Smooth muscle cell (in vitro differentiated cells): ENCODE measurements at regions not wholly inside any gene's neighbourhood (a gene's known extent, or its start where the extent isn't known, plus 50 kb on each side); places are given as distances from the start of the nearest gene placed in this dataset.
A peak's percentile ranks its signal among the peaks of the same experiment; 100 is the strongest.

Experiments
- DNase-seq: peaks from one replicate; lab custom pipeline; 2025; ENCODE audit not compliant: unreplicated experiment; lab: John Stamatoyannopoulos, UW
- H2AFZ ChIP-seq: fragments of 200-600 bp; sonication (generic); 2 replicates; pipeline ENCODE4 v1.6.0; 2016; ENCODE audit warnings: antibody characterized with exemption, low read depth, mild to moderate bottlenecking
- H3F3A ChIP-seq: fragments of 200-600 bp; sonication (generic); 2 replicates; pipeline ENCODE4 v1.6.0; 2017; ENCODE audit warnings: antibody characterized with exemption, low read depth
- H3K27ac ChIP-seq: fragments of 200-600 bp; sonication (generic); 2 replicates; pipeline ENCODE4 v1.5.1; 2016; ENCODE audit warnings: low read depth, mild to moderate bottlenecking
- H3K27me3 ChIP-seq: fragments of 200-600 bp; sonication (generic); 2 replicates; pipeline ENCODE4 v1.6.1; 2016; ENCODE audit warnings: low read depth, mild to moderate bottlenecking
- H3K36me3 ChIP-seq: fragments of 200-600 bp; sonication (generic); 2 replicates; pipeline ENCODE4 v1.5.1; 2016; ENCODE audit warnings: low read depth
- H3K4me1 ChIP-seq: fragments of 200-600 bp; sonication (generic); 2 replicates; pipeline ENCODE4 v1.5.1; 2016; ENCODE audit warnings: low read depth
- H3K4me2 ChIP-seq: fragments of 200-600 bp; sonication (generic); 2 replicates; pipeline ENCODE4 v1.6.0; 2016; ENCODE audit warnings: mild to moderate bottlenecking
- H3K4me3 ChIP-seq: fragments of 200-600 bp; sonication (generic); 2 replicates; pipeline ENCODE4 v1.5.1; 2016; ENCODE audit warnings: mild to moderate bottlenecking
- H3K79me2 ChIP-seq: fragments of 200-600 bp; sonication (generic); 2 replicates; pipeline ENCODE4 v1.6.0; 2016; ENCODE audit warnings: low read depth, mild to moderate bottlenecking
- H3K9ac ChIP-seq: fragments of 200-600 bp; sonication (generic); 2 replicates; pipeline ENCODE4 v1.6.0; 2016; ENCODE audit warnings: low read depth
- H3K9me3 ChIP-seq: fragments of 200-600 bp; sonication (generic); replicated peaks from 2 replicates; pipeline ENCODE4 v1.5.1; 2016; ENCODE audit warnings: low read depth
- H4K20me1 ChIP-seq: fragments of 200-600 bp; sonication (generic); 2 replicates; pipeline ENCODE4 v1.6.0; 2016; ENCODE audit warnings: low read depth
- CTCF ChIP-seq: fragments of 200-600 bp; sonication (generic); IDR thresholded peaks from 2 replicates; pipeline ENCODE4 v1.5.1; 2017; ENCODE audit warnings: borderline replicate concordance, mild to moderate bottlenecking, antibody characterized with exemption; ENCODE audit not compliant: insufficient read depth, poor library complexity, severe bottlenecking
- WGBS: methylation state at CpG from one replicate; pipeline ENCODE4 v1.1.7; 2016; ENCODE audit warnings: low lambda C conversion rate; 5-methylcytosine and 5-hydroxymethylcytosine counted together

- TF ChIP-seq CTCF: no peak
- H2AFZ ChIP-seq: no peak overlapping the region
- WGBS: 81% methylated on average over 3 of the region's 3 CpGs
- H3K4me1 ChIP-seq: no peaks in the 10 kb centered on the region
- H3K36me3 ChIP-seq: no peaks in the 10 kb centered on the region
- no peak overlapping the region for H3K4me2 ChIP-seq
- no peaks in the 10 kb centered on the region for H4K20me1 ChIP-seq
- no peak overlapping the region for H3K4me3 ChIP-seq
- H3K27me3 ChIP-seq: no peaks in the 10 kb centered on the region
- no peaks in the 10 kb centered on the region for H3K79me2 ChIP-seq
- no peak for DNase-seq
- H3K9me3 ChIP-seq: no peaks in the 10 kb centered on the region
- H3K27ac ChIP-seq: no peak overlapping the region
- H3K9ac ChIP-seq: no peak overlapping the region
- no peaks in the 10 kb centered on the region for H3F3A ChIP-seq
Observed at GRCh38 chr11:97356144-97356543, 966.3 kb downstream of the JRKL start.

GRCh38 chr11:97359016-97359415 lies 969.2 kb downstream of the JRKL start:
- TF ChIP-seq CTCF: no peak
- H3K36me3 ChIP-seq: no peaks in the 10 kb centered on the region
- H2AFZ ChIP-seq: no peak overlapping the region
- no peaks in the 10 kb centered on the region for H3K4me1 ChIP-seq
- no peaks in the 10 kb centered on the region for H3F3A ChIP-seq
- H3K27ac ChIP-seq: no peak overlapping the region
- no peaks in the 10 kb centered on the region for H3K79me2 ChIP-seq
- H3K4me3 ChIP-seq: no peak overlapping the region
- H3K9ac ChIP-seq: no peak overlapping the region
- no peak for DNase-seq
- no peaks in the 10 kb centered on the region for H3K27me3 ChIP-seq
- H4K20me1 ChIP-seq: no peaks in the 10 kb centered on the region
- H3K9me3 ChIP-seq: no peaks in the 10 kb centered on the region
- H3K4me2 ChIP-seq: no peak overlapping the region
- 96% methylated on average over 4 of the region's 4 CpGs for WGBS

GRCh38 chr11:97361812-97362378 lies 972.1 kb downstream of the JRKL start:
- no peak overlapping the region for H2AFZ ChIP-seq
- H3K79me2 ChIP-seq: no peaks in the 10 kb centered on the region
- H3K27ac ChIP-seq: peak overlapping the region; percentile 52
- no peaks in the 10 kb centered on the region for H3K36me3 ChIP-seq
- peaks cover 3% of the 10 kb centered on the region for H3K4me1 ChIP-seq
- H3K4me2 ChIP-seq: no peak overlapping the region
- 60% methylated on average over 1 of the region's 1 CpG for WGBS
- no peak overlapping the region for H3K9ac ChIP-seq
- no peaks in the 10 kb centered on the region for H3K9me3 ChIP-seq
- no peak overlapping the region for H3K4me3 ChIP-seq
- H3K27me3 ChIP-seq: no peaks in the 10 kb centered on the region
- no peak for TF ChIP-seq CTCF
- no peak for DNase-seq
- H4K20me1 ChIP-seq: no peaks in the 10 kb centered on the region
- no peaks in the 10 kb centered on the region for H3F3A ChIP-seq

- no peaks in the 10 kb centered on the region for H4K20me1 ChIP-seq
- no peak overlapping the region for H3K4me2 ChIP-seq
- no peaks in the 10 kb centered on the region for H3K27me3 ChIP-seq
- H3K27ac ChIP-seq: no peak overlapping the region
- H3K9ac ChIP-seq: no peak overlapping the region
- peaks cover 3% of the 10 kb centered on the region for H3K4me1 ChIP-seq
- H3K36me3 ChIP-seq: no peaks in the 10 kb centered on the region
- no peak for TF ChIP-seq CTCF
- H3K79me2 ChIP-seq: no peaks in the 10 kb centered on the region
- H3K9me3 ChIP-seq: no peaks in the 10 kb centered on the region
- H3F3A ChIP-seq: no peaks in the 10 kb centered on the region
- DNase-seq: no peak
- no peak overlapping the region for H3K4me3 ChIP-seq
- H2AFZ ChIP-seq: no peak overlapping the region
Observed at GRCh38 chr11:97363331-97363730, 973.5 kb downstream of the JRKL start.
